Mesenchymal stem cell (in vitro differentiated cells and primary cell): ENCODE measurements at regions not wholly inside any gene's neighbourhood (a gene's known extent, or its start where the extent isn't known, plus 50 kb on each side); places are given as distances from the start of the nearest gene placed in this dataset.
"Not testable (repeated sequence)": the region's sequence is repeated elsewhere in the genome, so short reads cannot be mapped to it uniquely, and the experiment has no call there.

Experiments
- DNase-seq: peaks from one replicate; pipeline ENCODE4 v3.0.0-alpha.2; 2013
- H2AFZ ChIP-seq: one replicate; pipeline ENCODE4 v1.6.1; 2013; ENCODE audit warnings: low read depth, mild to moderate bottlenecking, control low read depth, inconsistent platforms, low read length, moderate library complexity
- H2AK5ac ChIP-seq: 2 replicates; pipeline ENCODE4 v1.6.1; 2013; ENCODE audit warnings: low read length, moderate library complexity, mild to moderate bottlenecking, inconsistent platforms; ENCODE audit not compliant: severe bottlenecking
- H2BK120ac ChIP-seq: one replicate; pipeline ENCODE4 v1.6.1; 2013; ENCODE audit warnings: low read depth, mild to moderate bottlenecking, inconsistent platforms, low read length, moderate library complexity
- H2BK12ac ChIP-seq, 2 experiments: one replicate each; pipeline ENCODE4 v1.6.1; 2013; ENCODE audit warnings: inconsistent platforms in 2 of 2, low read length in 2 of 2, mild to moderate bottlenecking in 2 of 2, moderate library complexity in 2 of 2, control low read depth in 1 of 2
- H2BK15ac ChIP-seq: one replicate; pipeline ENCODE4 v1.6.1; 2013; ENCODE audit warnings: mild to moderate bottlenecking, low read depth, inconsistent platforms; ENCODE audit not compliant: poor library complexity, severe bottlenecking
- H2BK5ac ChIP-seq: 2 replicates; pipeline ENCODE4 v1.6.1; 2013; ENCODE audit warnings: low read depth, mild to moderate bottlenecking, low read length, control low read depth, inconsistent platforms; ENCODE audit not compliant: poor library complexity, severe bottlenecking
- H3K14ac ChIP-seq, 2 experiments: one replicate each; pipeline ENCODE4 v1.6.1; 2013; ENCODE audit warnings: inconsistent platforms in 2 of 2, low read length in 2 of 2, control low read depth in 1 of 2, mild to moderate bottlenecking in 1 of 2, moderate library complexity in 1 of 2
- H3K18ac ChIP-seq, 2 experiments: one replicate each; pipeline ENCODE4 v1.6.1; 2013; ENCODE audit warnings: inconsistent platforms in 2 of 2, low read length in 2 of 2, control low read depth in 1 of 2, low read depth in 1 of 2, mild to moderate bottlenecking in 1 of 2
- H3K23ac ChIP-seq, 2 experiments: one replicate each; pipeline ENCODE4 v1.6.1; 2013; ENCODE audit warnings: inconsistent platforms in 2 of 2, low read length in 2 of 2, mild to moderate bottlenecking in 2 of 2, moderate library complexity in 2 of 2, control low read depth in 1 of 2
- H3K27ac ChIP-seq: 2 replicates; pipeline ENCODE4 v1.5.1; 2013; ENCODE audit warnings: mild to moderate bottlenecking, moderate library complexity, low read length, control low read depth, inconsistent platforms; ENCODE audit not compliant: poor library complexity, severe bottlenecking
- H3K27me3 ChIP-seq, 2 experiments: 2 replicates each; pipeline versions ENCODE4 v1.6.1 to v1.7.0; 2013; ENCODE audit warnings: low read length in 2 of 2, mild to moderate bottlenecking in 2 of 2, moderate library complexity in 2 of 2, control low read depth in 1 of 2, inconsistent platforms in 1 of 2; ENCODE audit not compliant: control insufficient read depth in 1 of 2, insufficient read depth in 1 of 2
- H3K36me3 ChIP-seq, 2 experiments: 2 replicates each; pipeline versions ENCODE4 v1.6.1 to v1.7.0; 2013; ENCODE audit warnings: low read length in 2 of 2, control low read depth in 1 of 2, inconsistent platforms in 1 of 2, low read depth in 1 of 2, mild to moderate bottlenecking in 1 of 2; ENCODE audit not compliant: insufficient read depth in 2 of 2, control insufficient read depth in 1 of 2
- H3K4ac ChIP-seq, 2 experiments: one replicate each; pipeline ENCODE4 v1.6.1; 2013; ENCODE audit warnings: inconsistent platforms in 2 of 2, low read length in 2 of 2, mild to moderate bottlenecking in 2 of 2, moderate library complexity in 2 of 2, control low read depth in 1 of 2, low read depth in 1 of 2
- H3K4me1 ChIP-seq: 2 replicates; pipeline ENCODE4 v1.6.1; 2013; ENCODE audit warnings: low read depth, low read length, control low read depth; ENCODE audit not compliant: control insufficient read depth, insufficient read depth
- H3K4me2 ChIP-seq: 2 replicates; pipeline ENCODE4 v1.6.1; 2013; ENCODE audit warnings: low read length, mild to moderate bottlenecking, inconsistent platforms; ENCODE audit not compliant: poor library complexity, severe bottlenecking
- H3K4me3 ChIP-seq, 2 experiments: 2 replicates each; pipeline versions ENCODE4 v1.5.1 to v1.7.0; 2013; ENCODE audit warnings: low read length in 2 of 2, mild to moderate bottlenecking in 2 of 2, control low read depth in 1 of 2, low read depth in 1 of 2; ENCODE audit not compliant: insufficient read depth in 1 of 2
- H3K79me1 ChIP-seq: replicated peaks from 2 replicates; pipeline ENCODE4 v1.6.1; 2013; ENCODE audit warnings: mild to moderate bottlenecking, control low read depth, low read length, inconsistent platforms; ENCODE audit not compliant: poor library complexity, severe bottlenecking
- H3K9ac ChIP-seq: 2 replicates; pipeline ENCODE4 v1.7.0; 2013; ENCODE audit warnings: mild to moderate bottlenecking, low read length, moderate library complexity
- H3K9me3 ChIP-seq: 2 replicates; pipeline ENCODE4 v1.7.0; 2013; ENCODE audit warnings: mild to moderate bottlenecking, low read length; ENCODE audit not compliant: control insufficient read depth
- H4K8ac ChIP-seq: one replicate; pipeline ENCODE4 v1.6.1; 2013; ENCODE audit warnings: inconsistent platforms, mild to moderate bottlenecking, low read length, moderate library complexity
- H4K91ac ChIP-seq: one replicate; pipeline ENCODE4 v1.6.1; 2013; ENCODE audit warnings: mild to moderate bottlenecking, low read length, inconsistent platforms
- WGBS: methylation state at CpG from one replicate; pipeline ENCODE4 v1.1.7; 2013; ENCODE audit warnings: mixed read lengths; 5-methylcytosine and 5-hydroxymethylcytosine counted together

DNA sequence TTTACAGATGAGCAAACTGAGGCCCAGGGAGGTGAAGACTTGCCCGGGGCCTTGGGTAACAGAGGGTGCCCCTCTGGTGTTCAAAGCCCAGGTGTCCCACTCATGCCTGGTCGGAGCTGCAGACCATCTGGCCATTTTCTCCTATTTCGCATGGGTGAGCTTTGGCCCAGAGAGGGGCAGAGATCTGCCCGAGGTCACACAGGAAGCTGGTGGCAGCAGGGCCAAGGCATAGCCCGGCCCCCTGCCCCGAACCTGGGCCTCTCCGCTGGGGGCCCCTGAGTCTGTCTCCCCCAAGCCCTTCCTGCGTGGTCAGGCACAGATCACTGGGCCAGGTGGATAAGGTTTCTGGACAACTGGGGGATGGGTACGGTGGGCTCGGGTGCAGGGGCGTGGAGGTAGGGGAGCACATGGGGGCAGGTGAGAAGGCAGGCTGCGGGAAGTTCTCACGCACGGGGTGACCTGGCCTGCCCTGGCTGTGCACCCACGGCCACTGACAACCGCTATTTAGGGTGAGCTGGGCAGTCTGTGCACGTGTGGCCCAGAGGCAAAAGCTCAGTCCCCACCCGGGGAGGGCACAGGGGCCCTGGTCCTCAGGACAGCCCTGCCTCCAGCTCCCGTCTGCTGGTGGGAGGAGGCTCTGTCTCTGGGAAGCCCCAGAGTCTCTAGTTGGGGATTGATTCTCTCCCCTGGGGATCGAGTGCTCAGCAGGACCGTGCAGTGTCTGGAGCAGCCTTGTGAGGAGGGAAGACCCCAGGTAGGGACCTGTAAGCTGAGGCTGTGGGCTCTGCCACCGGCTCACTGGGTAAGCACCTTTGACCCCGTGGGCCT lies 68.6 kb downstream of the UNCX start:
- H3K9ac ChIP-seq, result no peak overlapping the region
- 75% methylated on average over 21 of the region's 23 CpGs for WGBS
- no peak overlapping the region for H2BK120ac ChIP-seq
- H4K91ac ChIP-seq, result no peak overlapping the region
- H3K23ac ChIP-seq, result no peak overlapping the region
- H3K36me3 ChIP-seq, result no peaks in the 10 kb centered on the region
- no peak overlapping the region for H3K4me3 ChIP-seq
- no peak overlapping the region for H2BK15ac ChIP-seq
- H3K9me3 ChIP-seq, result no peaks in the 10 kb centered on the region
- no peak overlapping the region for H2BK12ac ChIP-seq
- no peak overlapping the region for H3K4ac ChIP-seq
- no peak overlapping the region for H2AFZ ChIP-seq
- H3K27ac ChIP-seq, result no peak overlapping the region
- H2BK5ac ChIP-seq, result no peak overlapping the region
- no peak overlapping the region for H4K8ac ChIP-seq
- H3K18ac ChIP-seq, result no peak overlapping the region
- no peaks in the 10 kb centered on the region for H3K4me1 ChIP-seq
- H2AK5ac ChIP-seq, result no peak overlapping the region
- no peaks in the 10 kb centered on the region for H3K79me1 ChIP-seq
- H3K4me2 ChIP-seq, result no peak overlapping the region
- DNase-seq, result no peak
- no peak overlapping the region for H3K14ac ChIP-seq
- peaks cover 27 to 70% of the 10 kb centered on the region in 2 experiments for H3K27me3 ChIP-seq

DNA sequence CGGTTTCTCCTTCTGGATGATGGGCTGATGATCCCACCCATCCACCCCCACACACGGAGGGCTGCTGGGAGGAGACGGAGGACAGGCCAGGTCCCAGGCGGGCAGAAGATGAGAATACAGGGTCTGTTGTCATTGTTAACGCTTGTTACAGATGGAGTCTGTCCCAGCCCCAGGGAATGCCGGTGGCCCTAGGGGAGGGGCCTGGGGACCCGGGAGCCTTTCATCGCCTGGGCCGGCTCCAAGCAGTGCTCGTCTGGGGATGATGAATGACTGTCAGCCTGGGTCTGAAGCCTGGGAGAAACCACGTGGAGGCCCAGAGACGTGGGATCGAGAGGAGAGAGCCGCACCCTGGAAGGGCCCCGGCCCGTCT lies 69.2 kb downstream of the UNCX start:
- Histone ChIP-seq H4K91ac (no peak overlapping the region), H3K23ac (no peak overlapping the region), H2BK12ac (no peak overlapping the region), H3K4me1 (no peaks in the 10 kb centered on the region), H3K18ac (no peak overlapping the region), H2AK5ac (no peak overlapping the region), H3K4ac (no peak overlapping the region), H3K14ac (no peak overlapping the region), H3K4me2 (no peak overlapping the region), H3K9me3 (no peaks in the 10 kb centered on the region), H3K27ac (no peak overlapping the region), H3K79me1 (no peaks in the 10 kb centered on the region), H2BK15ac (no peak overlapping the region), H3K27me3 (peaks cover 26 to 64% of the 10 kb centered on the region in 2 experiments), H3K36me3 (no peaks in the 10 kb centered on the region), H2BK5ac (no peak overlapping the region), H3K4me3 (no peak overlapping the region), H2AFZ (peak overlapping the region; percentile 19), H3K9ac (no peak overlapping the region), H2BK120ac (no peak overlapping the region), H4K8ac (no peak overlapping the region)
- WGBS, result 55% methylated on average over 16 of the region's 16 CpGs
- DNase-seq, result no peak

DNA sequence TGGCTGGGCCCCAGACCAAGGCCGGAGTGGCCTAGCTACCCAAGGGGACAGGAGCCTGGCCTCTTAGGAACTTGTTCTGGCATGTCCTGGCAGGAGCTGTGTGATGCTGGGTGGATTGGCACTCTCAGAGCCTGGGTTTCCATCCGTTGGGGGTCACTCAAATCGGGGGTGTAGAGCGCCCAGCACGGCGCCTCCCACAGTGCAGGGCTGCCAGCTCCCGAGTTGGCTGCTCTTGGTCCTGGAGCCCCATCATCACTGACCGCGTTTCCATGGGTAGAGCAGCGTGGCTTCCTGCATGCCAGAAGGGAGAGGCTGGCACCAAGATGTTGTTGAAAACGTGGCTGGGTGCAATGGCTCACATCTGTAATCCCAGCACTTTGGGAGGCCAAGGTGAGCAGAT lies 70.3 kb downstream of the UNCX start:
- no peak overlapping the region for H2BK120ac ChIP-seq
- no peak overlapping the region for H2AFZ ChIP-seq
- peaks cover 20 to 54% of the 10 kb centered on the region in 2 experiments for H3K27me3 ChIP-seq
- H2BK5ac ChIP-seq, result no peak overlapping the region
- H3K18ac ChIP-seq, result no peak overlapping the region
- no peak overlapping the region for H3K4me3 ChIP-seq
- no peak overlapping the region for H3K14ac ChIP-seq
- no peak overlapping the region for H3K23ac ChIP-seq
- 85% methylated on average over 11 of the region's 11 CpGs for WGBS
- H3K36me3 ChIP-seq, result no peaks in the 10 kb centered on the region
- no peak for DNase-seq
- H2BK12ac ChIP-seq, result no peak overlapping the region
- no peak overlapping the region for H2BK15ac ChIP-seq
- no peaks in the 10 kb centered on the region for H3K4me1 ChIP-seq
- no peak overlapping the region for H3K4me2 ChIP-seq
- H2AK5ac ChIP-seq, result no peak overlapping the region
- H3K9ac ChIP-seq, result no peak overlapping the region
- no peaks in the 10 kb centered on the region for H3K79me1 ChIP-seq
- no peak overlapping the region for H3K4ac ChIP-seq
- no peak overlapping the region for H4K91ac ChIP-seq
- no peak overlapping the region for H4K8ac ChIP-seq
- H3K27ac ChIP-seq, result no peak overlapping the region
- H3K9me3 ChIP-seq, result no peaks in the 10 kb centered on the region

DNA sequence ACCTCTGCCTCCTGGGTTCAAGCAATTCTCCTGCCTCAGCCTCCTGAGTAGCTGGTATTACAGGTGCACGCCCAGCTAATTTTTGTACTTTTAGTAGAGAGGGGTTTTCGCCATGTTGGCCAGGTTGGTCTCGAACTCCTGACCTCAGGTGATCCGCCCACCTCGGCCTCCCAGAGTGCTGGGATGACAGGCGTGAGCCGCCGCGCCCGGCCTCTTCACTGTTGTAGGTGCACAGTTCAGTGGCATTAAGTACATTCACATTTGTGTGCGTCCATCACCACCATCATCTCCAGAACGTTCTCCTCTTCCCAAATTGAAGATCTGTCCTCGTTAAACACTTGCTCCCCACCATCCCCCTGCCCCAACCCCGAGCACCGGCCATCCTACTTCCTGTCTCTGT lies 71.3 kb downstream of the UNCX start:
- not testable (repeated sequence) for H3K18ac ChIP-seq, H2BK5ac ChIP-seq, H3K4me1 ChIP-seq, H2BK12ac ChIP-seq, H3K23ac ChIP-seq, H3K27ac ChIP-seq, H4K91ac ChIP-seq, H3K4me2 ChIP-seq, H3K36me3 ChIP-seq, H2AFZ ChIP-seq, H3K79me1 ChIP-seq, DNase-seq, H2BK15ac ChIP-seq, H3K4me3 ChIP-seq, H3K14ac ChIP-seq, H2BK120ac ChIP-seq, H2AK5ac ChIP-seq, H3K4ac ChIP-seq, H3K9ac ChIP-seq, H4K8ac ChIP-seq, H3K9me3 ChIP-seq
- 79% methylated on average over 15 of the region's 15 CpGs for WGBS
- H3K27me3 ChIP-seq, result peaks cover 17 to 43% of the 10 kb centered on the region in 2 experiments
